Dedifferentiated amniotic fluid mesenchymal stem cell (primary cell): ENCODE measurements at regions not wholly inside any gene's neighbourhood (a gene's known extent, or its start where the extent isn't known, plus 50 kb on each side); places are given as distances from the start of the nearest gene placed in this dataset.
"Not testable (repeated sequence)": the region's sequence is repeated elsewhere in the genome, so short reads cannot be mapped to it uniquely, and the experiment has no call there.

Source experiments
- DNase-seq: peaks from one replicate; pipeline ENCODE4 v3.0.0-alpha.2; 2016; ENCODE audit errors: extremely low spot score

DNA sequence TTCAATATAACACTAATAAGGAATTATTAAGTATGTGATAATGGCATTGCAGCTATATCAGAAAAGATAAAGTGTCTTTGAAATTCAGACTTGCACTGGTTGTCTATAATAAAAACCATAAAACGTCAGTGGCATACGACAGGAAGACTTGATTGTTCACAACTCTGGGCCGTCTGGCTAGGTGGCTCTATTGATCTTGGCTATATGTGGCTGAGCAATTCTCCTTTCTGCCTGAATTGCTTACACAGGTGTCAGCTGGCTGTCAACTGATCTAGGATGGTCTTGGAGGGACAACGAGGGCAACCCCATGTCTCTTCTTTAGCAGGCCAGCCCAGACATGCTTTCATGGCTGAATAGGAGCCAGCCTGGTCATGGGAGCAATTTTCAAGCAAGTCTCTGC is 359.1 kb downstream of the QKI start:
- no peak for DNase-seq

DNA sequence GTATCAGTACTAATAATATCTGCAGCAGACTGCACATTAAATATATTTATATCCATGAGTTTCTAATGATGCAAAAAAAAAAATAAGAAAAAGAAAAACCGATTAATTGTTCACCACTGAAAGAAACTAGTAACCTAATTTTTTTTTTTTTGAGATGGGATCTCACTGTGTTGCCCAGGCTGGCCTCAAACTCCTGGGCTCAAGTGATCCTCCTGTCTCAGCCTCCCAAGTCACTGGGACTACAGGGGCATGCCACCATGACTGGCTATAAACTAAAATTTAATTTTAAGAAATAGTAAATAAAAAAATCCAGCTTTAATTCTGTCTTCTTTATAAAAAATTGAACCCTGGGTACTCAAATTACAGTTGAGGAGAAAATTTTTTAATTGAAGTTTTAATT is 358.2 kb downstream of the QKI start:
- DNase-seq: no peak

DNA sequence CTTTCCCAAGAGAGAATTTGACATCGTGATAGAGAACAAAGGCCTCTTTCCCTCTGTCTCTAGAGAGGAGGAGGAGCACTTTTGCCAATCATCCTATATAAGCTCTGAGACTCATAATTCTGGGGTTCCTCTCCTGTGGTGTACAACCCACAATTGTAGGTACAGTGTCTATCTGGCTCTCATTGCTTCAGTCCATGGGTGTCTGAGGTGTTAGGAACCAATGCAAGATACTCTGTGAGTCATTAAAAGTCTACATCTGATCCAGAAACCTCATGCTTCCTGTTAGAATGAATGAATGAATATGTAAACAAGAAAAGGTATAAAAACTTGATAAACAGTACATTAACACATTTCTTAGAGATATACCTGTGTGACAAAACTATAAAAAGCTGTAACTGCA is 356.7 kb downstream of the QKI start:
- no peak for DNase-seq

DNA sequence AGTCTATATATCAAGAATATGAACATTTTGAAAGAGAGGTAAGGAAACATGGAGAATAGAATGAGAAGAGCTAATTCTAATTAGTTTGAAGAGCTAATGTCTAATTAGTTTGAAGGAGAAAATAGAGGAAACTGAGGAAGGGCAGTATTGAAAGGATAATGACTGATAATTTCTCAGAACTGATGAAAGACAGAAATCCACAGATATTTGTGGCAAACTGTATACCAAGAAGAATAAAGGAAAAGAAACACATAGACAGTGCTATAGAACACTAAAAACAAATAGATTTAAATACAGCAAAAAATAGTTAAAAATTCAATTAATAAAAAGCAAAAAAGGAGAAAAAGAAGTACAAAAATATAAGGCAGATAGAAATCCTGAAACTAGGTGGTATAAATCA is 354.4 kb downstream of the QKI start:
- no peak for DNase-seq

DNA sequence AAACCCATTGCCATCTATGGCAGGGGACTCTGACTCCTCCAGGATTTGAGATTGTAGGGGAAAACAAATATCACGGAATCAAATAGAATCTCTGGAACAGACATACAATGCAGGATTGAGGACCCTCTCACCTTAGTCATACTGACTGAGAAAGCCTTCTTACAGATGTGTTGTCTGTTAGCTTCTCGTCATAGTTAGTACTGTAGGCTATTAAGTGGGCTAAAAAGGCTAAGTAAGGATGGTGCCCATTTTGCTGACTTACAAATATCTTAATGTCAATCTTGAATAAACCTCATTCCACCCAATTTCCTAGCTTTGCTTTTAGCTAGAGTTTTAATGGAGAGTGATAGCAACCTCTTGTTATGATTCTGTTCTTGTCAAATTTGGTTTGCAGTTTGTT is 352.4 kb downstream of the QKI start:
- DNase-seq: no peak

DNA sequence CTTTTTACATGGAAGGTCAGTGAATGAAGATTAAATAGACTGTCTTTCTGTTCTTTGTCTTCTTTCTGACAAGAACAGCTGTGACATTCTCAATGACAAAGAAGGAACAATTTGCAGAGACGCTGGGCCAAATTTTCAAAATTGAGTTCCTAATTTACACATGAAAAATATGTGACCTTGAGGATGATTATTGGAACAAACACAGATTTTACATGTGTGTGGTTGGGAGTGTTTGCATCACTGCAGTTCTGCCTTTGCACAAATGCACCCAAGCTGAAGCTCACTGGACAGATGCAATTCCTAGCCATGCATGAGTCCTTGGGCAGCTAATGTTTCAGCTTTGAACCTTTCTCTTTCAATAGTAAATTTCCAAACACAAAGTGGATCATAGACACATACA is 350.8 kb downstream of the QKI start:
- DNase-seq: no peak

DNA sequence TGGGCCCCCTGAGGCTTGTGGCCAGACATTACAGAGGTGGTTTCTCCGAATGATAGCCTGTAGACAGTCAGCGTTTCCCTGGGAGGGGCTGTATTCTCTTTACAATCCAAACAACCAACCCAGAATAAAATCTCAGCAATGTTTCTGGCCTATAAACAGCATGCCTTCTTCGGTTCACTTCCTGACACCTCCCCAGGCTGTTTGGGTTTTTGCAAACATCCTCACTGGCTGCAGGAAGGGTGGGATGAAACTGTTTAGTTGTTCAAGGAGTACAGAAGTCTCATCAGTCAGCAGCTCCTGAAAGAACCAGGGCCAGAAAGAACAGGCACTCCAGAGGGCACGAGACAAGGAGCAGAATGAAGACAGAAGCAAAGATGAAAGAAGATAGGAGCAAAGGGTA is 350.0 kb downstream of the QKI start:
- DNase-seq: peak; percentile 41

DNA sequence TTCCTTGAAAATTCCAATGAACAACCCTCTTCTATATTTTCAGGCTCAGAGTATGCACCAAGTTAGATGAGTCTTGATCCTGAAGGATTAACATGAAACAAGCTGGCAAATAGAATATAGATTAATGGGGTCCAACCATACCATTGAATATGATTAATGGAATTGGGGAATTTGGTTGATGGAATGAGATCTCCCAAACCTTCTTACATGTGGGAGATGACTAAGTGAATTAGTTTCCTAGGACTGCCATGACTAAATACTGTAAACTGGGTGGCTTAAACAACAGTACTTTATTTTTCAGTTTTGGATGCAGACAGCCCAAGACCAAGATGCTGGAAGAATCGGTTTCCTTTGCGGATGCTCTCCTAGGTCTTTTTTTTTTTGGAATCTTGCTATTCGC is 347.0 kb downstream of the QKI start:
- no peak for DNase-seq

DNA sequence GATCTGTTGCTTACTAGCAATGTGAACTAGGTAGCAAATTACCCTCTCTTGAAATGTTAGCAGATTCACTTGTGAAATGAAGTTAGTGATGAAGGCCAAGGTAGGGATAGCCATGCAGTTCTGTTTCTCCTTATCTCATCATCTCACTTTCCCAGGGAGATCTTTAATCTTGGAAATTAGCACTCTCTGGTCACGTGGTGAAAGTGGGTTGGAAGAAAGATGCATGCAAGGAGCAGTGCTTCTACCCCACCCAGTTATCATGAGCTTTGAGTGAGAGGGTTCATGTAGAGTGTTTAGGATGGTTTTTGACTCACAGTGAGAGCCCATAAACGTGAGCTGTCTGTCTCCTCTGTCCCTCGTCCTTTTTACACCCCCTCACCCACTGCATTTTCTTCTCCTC is 346.3 kb downstream of the QKI start:
- DNase-seq: no peak

DNA sequence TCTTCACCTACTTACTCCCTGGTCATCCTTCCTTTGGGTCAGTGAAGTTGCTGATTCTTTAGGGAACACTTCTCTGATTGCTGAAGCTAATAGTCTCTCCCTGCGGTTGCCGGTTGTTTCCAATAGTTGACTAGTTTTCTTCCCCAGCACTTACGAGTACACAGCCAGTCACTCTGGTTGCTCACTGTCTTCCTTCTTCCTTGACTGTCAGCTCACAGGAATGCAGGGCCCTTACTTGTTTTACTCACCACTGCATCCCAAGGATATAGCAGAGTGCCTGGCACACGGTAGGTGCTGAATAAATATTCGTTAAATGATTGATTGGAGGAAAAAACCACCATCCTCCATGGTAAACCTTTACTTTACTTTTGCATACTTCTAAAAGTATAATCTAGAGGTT is 345.0 kb downstream of the QKI start:
- no peak for DNase-seq

DNA sequence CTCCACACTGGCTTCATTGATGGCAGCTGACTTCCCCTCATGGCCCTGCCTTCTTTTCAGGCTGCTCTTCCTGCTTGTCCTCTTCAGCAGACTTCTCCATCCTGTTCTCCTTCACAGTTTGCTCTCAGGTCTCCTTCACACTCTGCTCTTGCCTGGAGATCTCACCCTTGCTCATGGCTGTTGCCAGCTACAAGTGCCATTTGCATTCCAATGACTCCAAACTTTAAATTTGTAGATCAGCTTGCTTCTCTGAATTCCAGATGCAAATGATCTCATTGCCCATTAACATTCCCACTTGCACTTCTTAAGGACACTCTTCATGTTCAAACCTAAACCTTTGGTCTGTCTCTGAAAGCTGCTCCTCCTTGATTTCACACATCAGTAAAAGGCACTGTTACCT is 343.0 kb downstream of the QKI start:
- no peak for DNase-seq

DNA sequence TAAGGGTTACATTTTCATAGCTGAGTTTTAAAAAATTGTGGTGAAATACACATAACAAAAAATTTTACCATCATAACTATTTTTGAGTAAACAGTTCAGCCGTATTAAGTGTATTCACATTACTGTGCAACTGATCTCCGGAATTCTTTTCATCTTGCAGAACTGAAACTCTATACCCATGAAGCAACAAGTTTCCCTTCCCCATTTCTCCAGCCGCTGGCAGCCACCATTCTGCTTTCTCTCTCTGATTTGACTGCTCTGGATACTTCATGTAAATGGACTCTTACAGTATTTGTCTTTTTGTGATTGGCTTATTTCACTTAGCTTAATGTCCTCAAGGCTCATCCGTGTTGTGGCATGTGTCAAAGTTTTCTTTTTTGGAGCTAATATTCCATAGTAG is 341.6 kb downstream of the QKI start:
- peak; percentile 68 for DNase-seq

DNA sequence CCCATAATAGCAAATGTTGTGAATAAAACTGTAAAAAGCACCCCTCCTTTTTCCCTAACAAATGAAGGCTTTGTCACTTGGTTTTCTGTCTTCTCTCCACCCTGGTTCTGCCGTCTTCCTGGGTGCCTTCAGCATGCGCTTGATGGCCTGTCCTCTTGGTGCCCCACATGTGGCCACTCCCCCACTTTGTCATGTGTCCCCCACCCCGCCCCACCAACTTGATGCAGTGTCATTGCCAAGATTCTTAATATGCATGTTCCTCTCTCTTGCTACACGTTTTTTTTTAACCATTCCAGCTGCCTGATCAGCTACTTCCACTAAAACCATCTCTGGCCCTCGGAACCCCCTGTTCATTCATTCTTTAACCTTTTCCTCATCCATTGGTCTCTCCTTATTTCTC is 340.3 kb downstream of the QKI start:
- no peak for DNase-seq

DNA sequence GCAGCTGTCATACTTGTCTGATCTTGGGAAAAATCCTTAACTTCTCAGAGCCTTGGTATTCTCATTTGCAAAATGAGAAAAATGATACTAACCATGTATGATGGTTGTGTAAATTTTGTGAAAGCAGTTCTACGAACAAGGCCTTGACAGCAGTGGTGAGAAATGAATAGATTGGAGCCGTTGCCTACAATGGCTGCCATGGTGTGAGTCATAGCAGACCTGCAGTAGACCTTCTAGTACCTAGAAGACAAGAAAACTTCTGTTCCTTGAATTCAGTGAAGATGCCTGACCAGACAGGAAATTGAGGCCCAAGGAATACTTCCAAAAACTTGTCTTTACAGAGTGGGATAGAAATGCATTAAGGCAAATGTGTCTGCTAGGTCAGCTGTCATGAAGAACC is 338.9 kb downstream of the QKI start:
- DNase-seq: no peak

DNA sequence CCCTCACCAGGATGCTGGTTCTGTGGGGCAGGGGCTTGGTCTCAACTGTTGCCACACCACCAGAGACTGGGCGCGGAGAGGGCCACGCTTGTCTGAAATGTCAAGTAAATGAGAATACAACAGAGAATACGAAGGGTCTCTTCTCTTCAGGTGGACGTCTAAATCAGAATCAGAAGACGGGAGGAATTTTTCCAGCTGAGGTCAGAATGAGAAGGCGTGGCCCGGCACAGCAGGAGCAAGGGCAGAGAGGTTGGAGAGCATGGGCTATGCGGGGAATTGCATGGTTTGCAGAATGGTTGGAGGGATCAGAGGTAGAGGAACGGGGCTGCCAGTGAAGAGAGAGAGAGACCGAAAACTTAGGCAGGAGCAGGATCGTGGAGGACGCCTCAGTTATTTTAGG is 337.9 kb downstream of the QKI start:
- no peak for DNase-seq

DNA sequence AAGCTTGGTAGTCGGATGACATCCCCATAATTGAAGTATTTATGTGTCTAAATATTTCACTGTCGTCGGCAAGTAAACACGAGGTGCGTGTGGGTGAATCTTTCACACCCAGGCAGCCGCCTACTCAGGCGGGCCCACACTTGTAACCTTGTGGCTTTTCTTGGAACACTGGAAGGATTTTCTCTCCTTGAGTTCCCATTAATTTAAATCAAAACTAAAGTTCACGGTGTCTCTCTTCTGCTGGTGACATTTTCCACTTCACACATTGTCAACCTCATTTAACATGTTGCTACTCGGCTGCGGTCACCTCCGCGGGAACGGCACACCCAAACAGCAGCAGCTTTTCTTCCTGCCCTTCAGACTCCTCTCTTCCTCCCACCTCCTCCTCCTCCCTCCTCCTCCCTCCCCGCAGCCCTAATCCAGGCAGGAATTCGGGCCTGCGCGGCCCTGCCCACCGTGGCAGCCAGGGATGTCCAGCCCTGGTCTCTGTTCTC is 336.6 kb downstream of the QKI start:
- DNase-seq: no peak

DNA sequence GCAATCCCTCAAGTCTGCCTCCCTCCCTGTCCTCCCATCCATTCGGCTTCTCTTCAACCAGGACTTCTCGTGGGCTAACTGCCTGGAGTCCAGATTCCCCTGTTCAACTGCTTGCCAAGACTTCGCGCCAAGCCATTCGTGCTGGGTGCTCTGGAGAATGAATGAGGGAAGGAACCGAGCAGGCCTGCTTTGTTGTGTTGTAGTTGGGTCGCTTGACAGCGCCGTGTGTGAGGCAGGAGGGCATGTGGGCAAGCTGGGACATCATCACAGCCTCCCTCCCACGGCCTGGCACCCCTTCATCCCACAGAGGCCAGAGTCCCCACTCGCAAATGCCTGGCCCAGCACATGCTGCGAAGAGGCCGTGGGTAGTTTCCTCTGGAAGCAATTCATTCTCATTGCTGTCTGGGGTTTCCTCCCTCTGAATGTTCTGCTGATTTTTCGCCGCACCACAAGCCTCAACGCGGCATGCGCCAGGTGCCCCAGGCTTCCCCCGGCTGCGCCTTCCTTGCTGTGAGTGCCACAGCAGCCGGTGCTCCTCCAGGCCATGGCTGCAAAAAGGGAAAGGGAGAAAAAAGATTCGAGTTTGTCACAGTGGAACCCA is 336.0 kb downstream of the QKI start:
- no peak for DNase-seq

DNA sequence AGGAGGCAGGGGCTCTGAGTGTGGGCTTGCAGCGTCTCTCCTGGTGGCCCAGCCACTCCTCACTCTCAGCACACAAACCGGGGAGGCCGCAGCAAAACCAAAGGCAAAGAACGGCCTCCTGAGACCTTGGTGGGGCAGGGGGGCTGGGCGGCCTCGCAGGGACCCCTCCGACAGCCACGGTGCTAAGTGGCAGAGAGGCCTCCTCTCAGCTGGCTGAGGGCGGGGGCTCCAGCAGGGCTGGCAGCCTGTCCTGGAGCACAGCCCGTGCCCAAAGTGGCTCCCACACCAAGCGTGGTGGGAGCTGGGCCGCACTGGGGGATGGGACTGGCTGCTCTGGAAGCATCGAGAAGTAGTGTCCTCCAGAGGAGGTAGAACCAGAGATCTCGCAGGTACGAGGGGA is 334.4 kb downstream of the QKI start:
- DNase-seq: no peak

DNA sequence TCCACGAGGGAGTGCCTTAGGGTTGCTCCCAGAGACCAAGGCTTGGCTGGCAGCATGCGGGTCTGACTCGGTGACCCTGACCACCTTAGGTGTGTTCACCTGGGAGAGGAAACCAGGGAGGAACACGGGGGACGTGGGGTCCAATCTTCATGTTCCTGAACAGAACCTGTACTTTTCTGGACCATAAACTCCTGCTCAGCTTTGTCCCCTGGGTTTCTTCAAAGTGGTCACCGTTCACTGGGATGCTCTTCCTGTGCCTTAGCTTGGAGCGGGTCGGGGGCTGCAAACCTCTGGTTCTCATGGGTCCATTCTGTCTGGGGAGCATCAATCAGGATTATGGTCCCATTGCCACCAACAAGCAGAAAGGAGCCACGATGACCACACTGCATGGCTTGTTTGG is 333.5 kb downstream of the QKI start:
- DNase-seq: no peak

DNA sequence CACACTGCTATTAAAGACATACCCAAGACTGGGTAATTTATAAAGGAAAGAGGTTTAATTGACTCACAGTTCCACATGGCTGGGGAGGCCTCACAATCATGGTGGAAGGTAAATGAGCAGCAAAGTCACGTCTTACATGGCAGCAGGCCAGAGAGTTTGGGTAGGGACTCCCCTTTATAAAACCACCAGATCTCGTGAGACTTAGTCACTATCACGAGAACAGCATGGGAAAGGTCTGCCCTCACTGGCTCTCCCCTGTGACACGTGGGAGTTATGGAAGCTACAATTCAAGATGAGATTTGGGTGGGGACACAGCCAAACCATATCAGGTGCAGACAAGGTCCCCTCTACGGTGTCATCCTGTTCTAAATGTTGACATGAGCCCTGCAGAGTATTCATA is 332.5 kb downstream of the QKI start:
- not testable (repeated sequence) for DNase-seq

DNA sequence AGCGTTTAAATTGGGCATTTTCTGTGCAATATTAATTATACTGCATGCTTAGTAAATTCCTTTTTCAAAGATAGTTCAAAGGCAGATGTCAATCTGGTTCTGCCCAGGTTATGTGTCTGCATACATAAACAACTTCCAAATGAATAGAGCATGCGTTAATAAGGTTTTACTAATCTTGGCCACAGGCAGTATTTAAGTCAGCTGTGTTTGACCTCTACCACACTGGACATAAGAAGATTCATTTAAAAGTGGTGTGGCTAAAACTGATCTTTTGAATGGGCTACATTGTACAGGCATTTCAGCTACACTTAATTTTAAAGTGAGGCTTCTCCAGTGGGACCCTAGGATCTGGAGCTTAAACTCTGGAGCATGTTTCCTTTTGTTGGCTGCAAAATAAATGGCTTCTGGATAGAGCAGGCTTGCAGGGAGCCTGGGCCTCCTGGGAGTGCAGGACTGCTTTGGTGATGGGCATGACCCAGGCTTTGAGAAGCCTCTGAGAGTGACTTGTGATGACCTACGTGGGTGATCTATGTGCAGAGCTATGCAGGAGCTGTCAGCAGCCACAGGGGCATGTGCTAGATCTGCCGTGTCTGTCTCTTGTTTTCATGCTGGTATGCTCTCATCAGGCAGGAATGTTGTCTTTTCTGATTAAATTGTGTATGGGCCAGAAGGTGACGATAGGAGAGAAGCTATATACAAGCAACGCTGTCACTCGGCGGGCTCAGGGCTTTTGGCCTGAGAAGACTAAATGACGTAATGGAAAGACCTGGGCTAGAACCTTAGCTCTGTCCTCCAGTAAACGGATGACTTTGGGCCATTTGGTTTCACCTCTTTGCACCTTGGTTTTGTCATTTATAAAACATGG is 331.2 kb downstream of the QKI start:
- DNase-seq: peak; percentile 79

DNA sequence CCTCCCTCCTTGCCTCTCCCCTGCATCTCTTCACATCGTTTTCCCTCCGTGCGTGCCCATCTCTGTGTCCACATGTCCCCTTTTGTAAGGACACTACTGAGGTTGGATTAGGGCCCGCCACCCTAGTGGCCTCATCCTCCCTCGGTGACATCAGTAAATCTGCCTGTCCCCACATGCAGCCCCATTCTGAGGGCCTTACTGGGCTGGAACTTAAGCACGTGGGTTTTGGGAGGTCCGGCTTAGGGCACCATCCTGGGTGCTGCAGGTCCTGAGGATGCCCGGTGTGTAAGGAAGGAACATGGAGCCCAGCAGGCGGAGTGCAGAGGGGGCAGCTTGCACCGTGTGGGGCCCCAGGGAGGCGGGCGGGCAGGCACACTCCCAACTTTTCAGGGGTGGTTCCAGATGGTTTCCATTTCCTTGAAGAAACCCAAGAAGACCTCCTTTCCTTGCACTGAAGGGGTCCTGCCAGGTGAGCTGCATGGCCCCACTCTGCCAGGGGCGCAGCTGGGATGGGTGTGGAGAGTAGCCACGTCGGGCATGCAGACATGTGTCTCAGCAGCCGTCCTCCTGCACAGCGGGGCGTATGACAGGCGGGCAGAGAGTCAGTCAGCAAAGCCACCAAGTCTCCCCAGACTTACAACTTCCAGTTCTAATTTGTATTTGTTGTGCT is 329.9 kb downstream of the QKI start:
- no peak for DNase-seq

DNA sequence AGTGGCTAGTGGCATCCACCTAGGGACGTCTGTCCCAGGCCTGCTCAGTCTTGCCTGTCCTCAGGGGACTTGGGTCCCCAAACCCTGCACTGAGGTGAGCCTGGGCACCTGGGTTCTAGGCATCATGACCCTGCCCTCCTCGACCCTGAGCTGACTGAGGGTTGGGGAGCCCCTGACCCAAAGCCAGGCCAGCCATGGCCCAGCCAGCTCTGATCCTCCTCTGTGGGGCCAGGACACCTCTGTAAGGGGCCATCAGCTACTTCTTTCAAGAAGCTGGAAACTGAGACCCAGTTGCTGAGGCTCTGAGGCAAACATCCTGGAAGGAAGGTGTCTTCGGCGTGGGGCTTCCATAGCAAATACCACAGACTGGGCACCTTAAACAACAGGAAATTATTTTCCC is 329.3 kb downstream of the QKI start:
- no peak for DNase-seq
